H9 (cell line): ENCODE measurements at regions not wholly inside any gene's neighbourhood (a gene's known extent, or its start where the extent isn't known, plus 50 kb on each side); places are given as distances from the start of the nearest gene placed in this dataset.

Source experiments
- DNase-seq: peaks from one replicate; pipeline ENCODE4 v3.0.0-alpha.2; 2017
- H2AFZ ChIP-seq: one replicate; pipeline ENCODE4 v1.6.1; 2013; ENCODE audit warnings: mild to moderate bottlenecking, low read length, control low read depth, moderate library complexity
- H2AK5ac ChIP-seq: 2 replicates; pipeline ENCODE4 v1.6.1; 2013; ENCODE audit warnings: low read length, control low read depth, mixed read lengths; ENCODE audit not compliant: insufficient read length
- H2BK120ac ChIP-seq: one replicate; pipeline ENCODE4 v1.6.1; 2013; ENCODE audit warnings: low read depth, mild to moderate bottlenecking, low read length, control low read depth, inconsistent platforms; ENCODE audit not compliant: poor library complexity, severe bottlenecking
- H2BK12ac ChIP-seq: 2 replicates; pipeline ENCODE4 v1.6.1; 2013; ENCODE audit warnings: low read length, control low read depth, mixed read lengths, low read depth; ENCODE audit not compliant: insufficient read length
- H2BK15ac ChIP-seq: 2 replicates; pipeline ENCODE4 v1.6.1; 2013; ENCODE audit warnings: low read depth, low read length, control low read depth
- H2BK20ac ChIP-seq: one replicate; pipeline ENCODE4 v1.6.1; 2013; ENCODE audit warnings: low read depth, mild to moderate bottlenecking, low read length, control low read depth, inconsistent platforms; ENCODE audit not compliant: poor library complexity, severe bottlenecking
- H2BK5ac ChIP-seq: 2 replicates; pipeline ENCODE4 v1.6.1; 2013; ENCODE audit warnings: low read length, control low read depth, mixed read lengths; ENCODE audit not compliant: insufficient read length
- H3K14ac ChIP-seq: 2 replicates; pipeline ENCODE4 v1.6.1; 2013; ENCODE audit warnings: low read length, control low read depth; ENCODE audit not compliant: insufficient read depth
- H3K18ac ChIP-seq: 2 replicates; pipeline ENCODE4 v1.6.1; 2013; ENCODE audit warnings: low read depth, mild to moderate bottlenecking, mixed read lengths, low read length, control low read depth; ENCODE audit not compliant: insufficient read length
- H3K23ac ChIP-seq: 2 replicates; pipeline ENCODE4 v1.6.1; 2013; ENCODE audit warnings: low read length, control low read depth, mixed read lengths, low read depth; ENCODE audit not compliant: insufficient read length
- H3K23me2 ChIP-seq: 2 replicates; pipeline ENCODE4 v1.6.1; 2013; ENCODE audit warnings: low read depth, mild to moderate bottlenecking, mixed read lengths, low read length, control low read depth; ENCODE audit not compliant: insufficient read length, poor library complexity, severe bottlenecking
- H3K27ac ChIP-seq: 2 replicates; pipeline ENCODE4 v1.5.1; 2013; ENCODE audit warnings: low read length, control low read depth, mixed read lengths, low read depth; ENCODE audit not compliant: insufficient read length
- H3K27me3 ChIP-seq: 2 replicates; pipeline ENCODE4 v1.6.1; 2013; ENCODE audit warnings: low read length, control low read depth, inconsistent platforms; ENCODE audit not compliant: insufficient read depth
- H3K4ac ChIP-seq: 2 replicates; pipeline ENCODE4 v1.6.1; 2013; ENCODE audit warnings: low read depth, mild to moderate bottlenecking, control low read depth, inconsistent platforms, low read length, moderate library complexity
- H3K4me1 ChIP-seq: 2 replicates; pipeline ENCODE4 v1.6.1; 2013; ENCODE audit warnings: low read length, control low read depth, inconsistent platforms; ENCODE audit not compliant: insufficient read depth
- H3K4me2 ChIP-seq: 2 replicates; pipeline ENCODE4 v1.6.1; 2013; ENCODE audit warnings: low read length, control low read depth, mixed read lengths; ENCODE audit not compliant: insufficient read length, insufficient read depth
- H3K56ac ChIP-seq: 2 replicates; pipeline ENCODE4 v1.6.1; 2013; ENCODE audit warnings: low read depth, mild to moderate bottlenecking, mixed read lengths, low read length, control low read depth; ENCODE audit not compliant: insufficient read length
- H3K79me1 ChIP-seq: 2 replicates; pipeline ENCODE4 v1.6.1; 2013; ENCODE audit warnings: low read depth, mild to moderate bottlenecking, moderate library complexity, low read length, control low read depth, inconsistent platforms; ENCODE audit not compliant: insufficient read depth, poor library complexity, severe bottlenecking
- H3K79me2 ChIP-seq: 2 replicates; pipeline ENCODE4 v1.6.1; 2013; ENCODE audit warnings: low read length, control low read depth, inconsistent platforms; ENCODE audit not compliant: insufficient read depth
- H3K9ac ChIP-seq: 2 replicates; pipeline ENCODE4 v1.6.1; 2013; ENCODE audit warnings: low read length, control low read depth, mixed read lengths; ENCODE audit not compliant: insufficient read length; ENCODE audit errors: extremely low read depth
- H3K9me3 ChIP-seq: one replicate; pipeline ENCODE4 v1.6.1; 2013; ENCODE audit warnings: low read depth, low read length, inconsistent platforms; ENCODE audit not compliant: control insufficient read depth
- H3T11ph ChIP-seq: one replicate; pipeline ENCODE4 v1.6.1; 2013; ENCODE audit warnings: mild to moderate bottlenecking, low read length, control low read depth, inconsistent platforms
- H4K20me1 ChIP-seq: one replicate; pipeline ENCODE4 v1.6.1; 2013; ENCODE audit not compliant: control insufficient read depth, insufficient read length, insufficient read depth
- H4K5ac ChIP-seq: 2 replicates; pipeline ENCODE4 v1.6.1; 2013; ENCODE audit warnings: low read depth, mild to moderate bottlenecking, mixed read lengths, low read length, control low read depth; ENCODE audit not compliant: insufficient read length
- H4K8ac ChIP-seq: replicated peaks from 2 replicates; pipeline ENCODE4 v1.6.1; 2013; ENCODE audit warnings: low read length, control low read depth, mixed read lengths, low read depth; ENCODE audit not compliant: insufficient read length
- H4K91ac ChIP-seq: 2 replicates; pipeline ENCODE4 v1.6.1; 2013; ENCODE audit warnings: low read depth, mild to moderate bottlenecking, moderate library complexity, mixed read lengths, low read length, control low read depth; ENCODE audit not compliant: insufficient read length
- H3K27ac Mint-ChIP-seq, 3 experiments: 2 replicates in 2 of 3; 3 replicates in 1 of 3; pipeline ENCODE4 v1.8.0; 2020 to 2021; ENCODE audit warnings: mixed read lengths in 3 of 3, mild to moderate bottlenecking in 1 of 3, moderate library complexity in 1 of 3
- H3K27me3 Mint-ChIP-seq: 2 replicates; pipeline ENCODE4 v1.8.0; 2021; ENCODE audit warnings: low read depth, mild to moderate bottlenecking, moderate library complexity, mixed read lengths
- H3K36me3 Mint-ChIP-seq, 3 experiments: 2 replicates in 2 of 3; 3 replicates in 1 of 3; pipeline ENCODE4 v1.8.0; 2020 to 2021; ENCODE audit warnings: low read depth in 3 of 3, mixed read lengths in 3 of 3; ENCODE audit not compliant: insufficient read depth in 1 of 3
- H3K4me1 Mint-ChIP-seq, 2 experiments: 2 replicates each; pipeline ENCODE4 v1.8.0; 2020; ENCODE audit warnings: mixed read lengths in 2 of 2
- H3K4me3 Mint-ChIP-seq, 2 experiments: 2 replicates in 1 of 2; 3 replicates in 1 of 2; pipeline ENCODE4 v1.8.0; 2020 to 2021; ENCODE audit warnings: mild to moderate bottlenecking in 2 of 2, mixed read lengths in 2 of 2, moderate library complexity in 1 of 2
- H3K9me3 Mint-ChIP-seq, 2 experiments: 2 replicates in 1 of 2; 3 replicates in 1 of 2; pipeline ENCODE4 v1.8.0; 2020; ENCODE audit warnings: mild to moderate bottlenecking in 2 of 2, mixed read lengths in 2 of 2, moderate library complexity in 1 of 2
- CTCF ChIP-seq: fragments of 200-600 bp; sonication (generic); conservative IDR thresholded peaks from 3 replicates; pipeline ENCODE4 v1.8.0; 2021; ENCODE audit warnings: antibody characterized with exemption, mild to moderate bottlenecking
- WGBS: extraction: QIAGEN DNeasy Blood & Tissue Kit; methylation state at CpG from one replicate; pipeline ENCODE4 v1.1.7; 2013; ENCODE audit warnings: missing lambda C conversion rate, low lambda C conversion rate, mixed read lengths; ENCODE audit not compliant: insufficient read length; ENCODE audit errors: extremely low coverage; 5-methylcytosine and 5-hydroxymethylcytosine counted together

GRCh38 chr7:155181768-155182167 lies 111.6 kb downstream of the HTR5A start:
- no peak overlapping the region for H2BK120ac ChIP-seq
- no peak overlapping the region for H2AFZ ChIP-seq
- no peak overlapping the region for H2BK5ac ChIP-seq
- H2BK12ac ChIP-seq = no peak overlapping the region
- no peaks in the 10 kb centered on the region for H3K79me2 ChIP-seq
- no peak overlapping the region for H4K8ac ChIP-seq
- H4K20me1 ChIP-seq = no peaks in the 10 kb centered on the region
- H3K23ac ChIP-seq = no peak overlapping the region
- Mint-ChIP-seq H3K27me3 (peaks cover 10% of the 10 kb centered on the region), H3K4me1 (no peaks in the 10 kb centered on the region), H3K27ac (no peak overlapping the region; a peak in 1 of 7 replicates), H3K36me3 (peaks cover 22 to 24% (median 22%) of the 10 kb centered on the region in 3 experiments), H3K4me3 (no peak overlapping the region), H3K9me3 (peaks cover 50 to 71% of the 10 kb centered on the region in 2 experiments)
- H3K4me1 ChIP-seq = no peaks in the 10 kb centered on the region
- no peak overlapping the region for H3K27ac ChIP-seq
- H3K4me2 ChIP-seq = no peak overlapping the region
- H3K9me3 ChIP-seq = peaks cover 29% of the 10 kb centered on the region
- no CpG with 5 or more reads among the region's 8 CpGs for WGBS
- no peak overlapping the region for H2AK5ac ChIP-seq
- no peak overlapping the region for H3K18ac ChIP-seq
- H2BK20ac ChIP-seq = no peak overlapping the region
- no peak overlapping the region for H2BK15ac ChIP-seq
- H3K4ac ChIP-seq = no peak overlapping the region
- TF ChIP-seq CTCF = no peak
- H3K56ac ChIP-seq = no peak overlapping the region
- no peak overlapping the region for H4K91ac ChIP-seq
- H3K14ac ChIP-seq = no peak overlapping the region
- no peak overlapping the region for H4K5ac ChIP-seq
- no peak overlapping the region for H3K9ac ChIP-seq
- H3K27me3 ChIP-seq = no peaks in the 10 kb centered on the region
- H3T11ph ChIP-seq = no peak overlapping the region
- H3K79me1 ChIP-seq = no peaks in the 10 kb centered on the region
- DNase-seq = no peak
- H3K23me2 ChIP-seq = no peaks in the 10 kb centered on the region
